HG02870 (cell line): ENCODE measurements at regions not wholly inside any gene's neighbourhood (a gene's known extent, or its start where the extent isn't known, plus 50 kb on each side); places are given as distances from the start of the nearest gene placed in this dataset.

ENCODE experiments used
- ATAC-seq: cut with Tn5 transposase; IDR thresholded peaks from one replicate; pipeline ENCODE4 v1.9.1; 2021; ENCODE audit warnings: mild to moderate bottlenecking, moderate library complexity; ENCODE audit not compliant: unreplicated experiment

- ATAC-seq: no peak
Measured at GRCh38 chr18:78768656-78769501, 210.7 kb upstream of the SALL3 start.

GRCh38 chr18:78769502-78770105 is 210.0 kb upstream of the SALL3 start:
- no peak for ATAC-seq

- ATAC-seq: no peak
Measured at GRCh38 chr18:78770139-78770822, 209.3 kb upstream of the SALL3 start.

GRCh38 chr18:78770823-78771139 is 208.8 kb upstream of the SALL3 start:
- ATAC-seq: no peak

GRCh38 chr18:78771496-78772359 is 207.9 kb upstream of the SALL3 start:
- no peak for ATAC-seq

GRCh38 chr18:78772360-78773302 is 207.0 kb upstream of the SALL3 start:
- no peak for ATAC-seq

GRCh38 chr18:78773303-78773755 is 206.3 kb upstream of the SALL3 start:
- ATAC-seq: no peak

- ATAC-seq: no peak
Measured at GRCh38 chr18:78773819-78774218, 205.8 kb upstream of the SALL3 start.

- ATAC-seq: no peak
Measured at GRCh38 chr18:78774741-78775141, 204.9 kb upstream of the SALL3 start.

- ATAC-seq: no peak
Measured at GRCh38 chr18:78776151-78776550, 203.5 kb upstream of the SALL3 start.

- no peak for ATAC-seq
Measured at GRCh38 chr18:78776706-78777285, 202.8 kb upstream of the SALL3 start.

GRCh38 chr18:78777992-78778391 is 201.6 kb upstream of the SALL3 start:
- no peak for ATAC-seq

GRCh38 chr18:78778651-78779050 is 201.0 kb upstream of the SALL3 start:
- ATAC-seq: no peak

GRCh38 chr18:78779996-78780718 is 199.5 kb upstream of the SALL3 start:
- ATAC-seq: no peak

GRCh38 chr18:78780719-78781600 is 198.7 kb upstream of the SALL3 start:
- ATAC-seq: no peak

GRCh38 chr18:78781601-78781960 is 198.0 kb upstream of the SALL3 start:
- ATAC-seq: no peak

GRCh38 chr18:78782951-78783563 is 196.6 kb upstream of the SALL3 start:
- ATAC-seq: no peak

GRCh38 chr18:78783564-78783960 is 196.1 kb upstream of the SALL3 start:
- ATAC-seq: no peak
